ACHN (cell line): ENCODE measurements at regions not wholly inside any gene's neighbourhood (a gene's known extent, or its start where the extent isn't known, plus 50 kb on each side); places are given as distances from the start of the nearest gene placed in this dataset.

Source experiments
- DNase-seq: peaks from one replicate; pipeline ENCODE4 v3.0.0-alpha.2; 2015
- in situ Hi-C: cut with HindIII; loops from 2 replicates; pipeline ENCODE4 v1.10.0; 2017; ENCODE audit warnings: low sequenced_read_pairs, low pct_ligation_motif_present, low pct_unique_long_range_greater_than_20kb

DNA sequence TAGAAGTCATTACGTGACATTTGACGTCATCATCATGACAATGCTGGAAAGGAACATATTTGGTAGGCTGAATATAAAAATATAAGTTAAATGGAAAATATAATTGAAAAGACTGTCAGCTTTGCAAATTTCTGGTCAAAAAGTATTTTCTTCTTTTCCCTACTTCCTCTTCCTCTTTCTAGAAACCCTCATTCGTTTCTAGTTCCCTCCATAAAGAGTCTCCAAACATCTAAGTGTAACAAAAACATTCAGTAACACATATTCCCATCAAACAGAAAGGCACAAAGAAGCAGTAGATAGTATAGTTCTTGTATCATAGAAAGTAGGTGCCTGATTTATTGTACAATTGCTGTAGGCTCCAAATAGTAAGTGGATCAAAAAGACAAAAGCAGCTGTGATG lies 150.8 kb upstream of the FAM83B start:
- DNase-seq: no peak
- in situ Hi-C loops: no loop called here

DNA sequence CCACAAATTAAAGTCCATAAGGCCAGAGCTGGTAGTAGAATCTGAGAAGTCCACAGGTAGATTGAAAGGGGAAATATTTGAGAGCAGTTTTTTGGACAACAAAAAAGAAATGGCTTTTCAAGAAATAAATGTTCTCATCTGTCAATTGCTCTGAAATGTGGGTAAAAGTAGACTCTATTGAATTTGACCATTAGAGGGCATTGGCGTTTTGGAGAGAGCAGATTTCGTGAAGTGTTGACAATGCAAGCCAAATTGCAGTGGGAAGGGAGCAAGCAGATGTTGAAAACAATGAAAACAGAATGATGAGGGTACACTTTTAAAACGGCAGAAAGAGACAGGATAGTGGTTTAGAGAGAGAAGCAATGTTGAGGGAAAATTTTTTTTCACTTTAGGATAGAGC lies 149.1 kb upstream of the FAM83B start:
- in situ Hi-C loops: no loop called here
- no peak for DNase-seq

DNA sequence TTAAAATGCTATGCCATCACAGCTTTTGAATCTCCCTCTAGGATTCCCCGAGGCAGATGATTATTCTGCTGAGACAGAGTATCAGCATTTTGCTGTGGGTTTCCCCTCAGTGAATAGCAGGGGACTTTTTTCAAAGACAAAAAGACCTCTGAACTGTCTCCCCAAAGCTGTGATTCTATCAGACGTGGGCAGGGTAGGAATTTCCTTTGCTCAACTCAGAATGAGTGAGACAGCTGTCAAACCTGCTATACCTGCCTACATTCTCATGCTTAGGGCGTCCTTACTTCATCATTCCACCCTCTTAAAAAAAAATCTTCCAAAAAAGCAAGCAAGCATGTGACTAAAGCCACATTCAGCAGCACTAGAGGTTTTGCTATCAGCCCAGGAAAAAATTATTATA lies 147.6 kb upstream of the FAM83B start:
- in situ Hi-C loops: no loop called here
- DNase-seq: no peak

DNA sequence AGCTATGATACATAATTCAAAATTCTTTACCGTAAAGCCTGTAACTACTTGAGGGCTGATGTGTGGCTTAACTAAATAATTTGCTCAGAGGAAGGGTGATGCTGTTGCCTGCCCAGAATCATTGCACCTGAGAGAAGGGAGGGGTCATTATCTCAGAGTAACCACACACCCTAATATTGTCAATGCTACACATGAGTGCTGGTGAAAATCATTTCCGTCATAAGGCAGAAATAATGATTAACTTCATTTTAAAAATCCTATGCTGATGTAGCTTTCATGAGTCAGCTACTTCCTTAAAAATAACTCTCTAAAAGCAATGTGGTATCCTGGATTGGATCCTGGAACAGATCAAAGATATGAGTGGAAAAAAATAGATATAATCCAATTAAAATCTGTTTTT lies 146.4 kb upstream of the FAM83B start:
- no peak for DNase-seq
- in situ Hi-C loops: no loop called here

DNA sequence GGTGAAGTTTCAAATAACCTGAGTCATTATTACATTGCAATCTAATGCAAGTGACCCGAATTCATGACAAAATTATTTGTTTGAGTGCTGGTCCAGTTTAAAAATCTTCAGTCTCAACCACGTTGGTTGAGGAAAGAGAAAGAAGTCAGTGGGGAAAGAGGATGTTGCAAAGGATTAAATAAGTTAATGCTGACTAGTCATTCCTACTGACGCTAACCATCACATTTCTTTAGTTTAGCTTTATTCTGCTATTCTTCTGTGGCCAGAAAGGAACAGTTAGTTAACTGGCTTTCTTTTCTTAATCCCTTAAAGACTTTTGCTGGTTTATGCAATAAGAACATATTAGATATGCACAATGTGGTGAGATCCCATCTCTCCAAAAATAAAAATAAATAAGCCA lies 143.8 kb upstream of the FAM83B start:
- in situ Hi-C loops: no loop called here
- DNase-seq: no peak

DNA sequence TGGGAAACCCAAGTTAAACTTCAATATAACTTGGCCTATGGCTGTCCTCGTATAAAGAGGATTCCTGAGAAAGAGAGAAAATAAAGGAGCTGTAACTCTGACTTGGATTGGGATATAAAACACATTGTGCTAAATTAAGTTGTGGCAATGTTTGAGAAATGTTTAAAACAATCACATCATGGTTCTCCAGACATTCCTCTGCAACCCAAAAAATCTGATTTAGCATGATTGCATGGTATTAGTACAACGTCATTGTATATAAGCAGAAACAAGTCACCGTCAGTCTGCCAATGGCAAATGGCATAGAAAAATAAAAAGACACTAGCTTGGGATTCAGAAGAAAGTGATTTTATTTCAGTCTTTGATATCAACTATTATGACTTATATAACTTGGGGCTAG lies 140.2 kb upstream of the FAM83B start:
- in situ Hi-C loops: no loop called here

DNA sequence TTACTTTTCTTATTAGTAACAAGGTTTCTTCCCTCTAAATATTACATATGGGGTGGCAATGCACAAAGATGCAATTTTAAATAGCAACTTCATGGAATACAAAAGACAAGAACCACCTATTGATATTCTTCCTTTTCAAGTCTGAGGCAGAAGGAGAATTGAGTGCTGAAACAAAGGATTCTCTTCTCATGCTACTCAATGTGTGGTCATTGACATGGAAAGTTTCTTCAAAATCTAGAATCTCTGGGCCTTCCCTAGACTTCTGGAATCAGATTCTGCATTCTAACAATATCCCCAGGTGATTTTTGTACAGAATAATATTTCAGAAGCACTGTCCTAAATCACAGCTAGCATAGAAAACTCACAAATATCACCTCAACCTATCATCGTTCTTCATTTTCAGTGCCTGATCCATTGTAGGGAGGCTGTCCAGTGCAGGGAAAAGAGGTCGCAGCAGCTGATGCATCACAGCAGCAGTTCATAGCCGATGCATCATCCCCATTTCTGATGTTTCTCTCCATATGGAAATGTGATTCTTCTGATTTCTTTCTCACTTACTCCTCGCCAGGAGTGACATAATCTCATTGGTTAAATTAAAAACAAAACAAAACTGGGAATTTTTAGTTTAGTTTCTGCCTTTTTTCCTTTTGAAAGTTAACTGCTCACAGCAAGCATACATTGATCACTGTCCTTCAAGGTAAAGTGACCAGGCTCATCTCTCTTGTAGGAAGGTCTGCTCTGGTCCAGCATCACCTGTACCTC lies 139.5 kb upstream of the FAM83B start:
- in situ Hi-C loops: no loop called here
- no peak for DNase-seq

More for the DNA sequence above, 140.2 kb upstream of the FAM83B start:
- DNase-seq: no peak

DNA sequence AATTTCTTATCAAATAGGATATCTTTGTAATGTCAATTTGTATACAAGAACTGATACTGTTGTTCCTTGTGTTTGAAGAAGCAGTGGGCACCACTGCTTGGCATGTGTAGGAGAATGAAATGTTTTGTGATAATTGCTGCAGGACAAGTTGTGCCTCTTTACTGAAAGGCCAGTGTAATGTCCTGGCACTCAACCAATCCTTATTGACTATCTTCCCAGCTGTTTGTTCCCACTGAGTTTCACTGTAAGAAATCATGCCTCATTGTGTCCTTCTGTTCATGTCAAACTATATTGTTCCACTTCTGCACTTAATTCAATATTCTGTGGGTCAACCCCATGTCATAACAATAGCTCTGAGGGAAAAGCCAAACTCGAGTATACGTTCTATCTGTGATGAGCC lies 136.1 kb upstream of the FAM83B start:
- in situ Hi-C loops: no loop called here
- DNase-seq: no peak

DNA sequence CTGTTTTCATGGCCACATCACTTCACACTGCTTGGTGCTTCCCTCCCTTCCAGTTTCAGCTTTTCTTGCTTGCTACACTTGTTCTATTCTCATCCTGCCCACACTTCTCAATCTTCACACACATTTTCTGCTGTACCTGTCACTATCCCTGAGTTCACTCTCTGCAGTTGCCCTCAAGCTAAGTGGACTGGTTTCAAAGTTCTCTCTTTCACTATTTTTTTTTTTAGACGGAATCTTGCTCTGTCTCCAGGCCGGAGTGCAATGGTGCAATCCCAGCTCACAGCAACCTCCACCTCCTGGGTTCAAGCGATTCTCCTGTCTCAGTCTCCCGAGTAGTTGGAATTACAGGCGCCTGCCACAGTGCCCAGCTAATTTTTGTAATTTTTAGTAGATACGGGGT lies 130.6 kb upstream of the FAM83B start:
- DNase-seq: no peak
- in situ Hi-C loops: no loop called here

DNA sequence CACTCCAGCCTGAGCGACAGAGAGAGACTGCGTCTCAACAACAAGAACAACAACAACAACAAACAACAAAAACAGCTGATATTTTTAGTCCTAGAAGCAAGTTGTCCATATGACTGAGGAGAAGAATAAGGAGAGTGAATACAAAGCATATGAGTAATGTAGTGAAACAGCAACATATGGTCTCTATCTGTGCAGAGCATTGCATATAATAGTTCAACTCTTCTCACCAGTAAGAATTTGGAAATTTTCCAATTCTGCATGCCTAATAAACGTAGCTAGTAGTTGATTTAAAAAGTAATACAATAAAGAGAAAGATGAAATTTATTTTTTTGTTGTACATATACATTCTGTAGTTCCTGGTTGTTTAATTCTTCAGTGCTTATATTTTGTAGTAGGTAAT lies 129.7 kb upstream of the FAM83B start:
- no peak for DNase-seq
- in situ Hi-C loops: no loop called here

DNA sequence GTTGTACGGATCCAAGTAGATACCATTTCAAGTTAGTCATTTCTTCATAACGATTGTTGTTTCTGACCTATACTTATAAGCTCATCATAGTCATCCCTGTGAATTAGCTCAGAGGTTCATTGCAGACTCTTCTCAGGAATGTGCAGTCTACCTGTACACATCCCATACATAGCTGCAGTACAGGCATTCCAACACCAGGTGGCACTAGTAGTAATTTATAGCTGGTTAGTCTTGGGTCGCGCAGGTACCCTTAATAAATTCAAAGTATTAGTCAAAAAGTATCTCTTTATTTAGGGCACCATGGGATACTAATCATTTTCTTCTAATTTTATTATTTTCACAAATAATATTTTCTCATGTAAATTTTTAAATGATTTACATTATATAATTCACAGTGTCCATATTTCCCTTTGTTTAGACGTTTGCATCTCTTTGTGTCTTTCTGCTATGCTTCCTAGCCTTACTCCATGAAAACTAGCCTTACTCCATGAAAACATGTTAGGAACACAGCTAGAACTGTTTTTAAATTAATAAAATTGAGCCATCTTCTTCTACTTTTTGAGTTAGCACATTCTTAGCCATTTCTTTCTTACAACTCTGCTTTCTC lies 128.6 kb upstream of the FAM83B start:
- in situ Hi-C loops: no loop called here

DNA sequence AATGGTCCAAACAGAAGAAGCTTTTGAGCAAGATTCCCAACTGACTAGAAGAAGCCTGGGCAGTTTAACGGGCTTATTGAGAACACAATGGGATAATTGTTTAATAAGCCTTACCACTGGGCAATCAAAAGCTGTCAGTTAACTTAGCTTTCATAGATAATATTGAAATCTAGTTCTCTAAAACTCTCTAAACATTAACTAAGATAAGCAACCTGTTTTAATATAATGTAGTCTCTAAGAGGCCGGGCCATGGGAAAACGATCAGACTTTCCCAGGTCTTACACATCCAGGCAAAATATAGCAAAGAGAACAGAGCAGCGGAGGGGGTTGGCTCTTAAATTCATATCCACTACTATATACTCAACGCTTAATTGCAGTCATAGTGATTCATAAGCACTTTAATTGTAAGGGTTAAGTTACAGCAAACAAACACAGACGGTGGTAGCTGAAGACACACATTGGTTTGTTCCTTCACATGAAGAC lies 128.0 kb upstream of the FAM83B start:
- no peak for DNase-seq
- in situ Hi-C loops: no loop called here

More for the DNA sequence above, 128.6 kb upstream of the FAM83B start:
- DNase-seq: peak; percentile 56

DNA sequence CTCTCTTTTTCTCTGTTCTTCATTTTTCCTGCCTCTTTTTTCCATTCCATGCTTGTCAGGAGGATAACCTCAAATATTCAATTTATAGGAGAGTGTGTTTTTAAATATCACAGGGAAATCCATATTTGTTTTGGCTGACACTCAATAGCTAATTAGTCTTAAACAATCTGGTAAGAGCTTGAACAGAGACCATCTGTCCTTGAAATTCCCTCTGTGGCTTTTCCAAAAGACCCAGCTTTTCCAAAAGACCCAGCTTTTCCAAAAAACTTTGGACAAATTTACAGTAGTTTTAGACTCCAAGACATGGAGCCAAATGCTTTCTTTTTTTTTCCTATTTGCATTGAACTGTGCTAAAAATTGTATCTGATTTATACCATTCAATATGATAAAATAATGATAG lies 127.4 kb upstream of the FAM83B start:
- no peak for DNase-seq
- in situ Hi-C loops: no loop called here

DNA sequence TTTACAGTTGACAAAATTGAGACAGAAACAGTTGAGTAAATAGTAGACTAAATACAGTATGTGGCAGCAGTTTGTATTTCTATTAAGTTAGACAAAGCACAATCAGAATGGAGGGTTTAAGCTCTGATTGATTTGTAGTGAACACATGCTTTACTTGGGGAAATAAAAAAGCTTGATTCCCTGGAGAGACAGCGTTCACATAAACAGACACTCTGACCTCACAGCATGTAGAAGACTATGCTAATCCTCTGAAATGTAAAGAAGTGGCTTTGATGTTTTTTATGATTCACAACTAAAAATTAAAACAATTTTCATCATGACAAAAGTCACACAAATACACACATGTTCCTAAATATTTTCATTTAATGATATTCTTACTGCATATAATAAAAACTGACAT lies 126.9 kb upstream of the FAM83B start:
- DNase-seq: no peak
- in situ Hi-C loops: no loop called here

DNA sequence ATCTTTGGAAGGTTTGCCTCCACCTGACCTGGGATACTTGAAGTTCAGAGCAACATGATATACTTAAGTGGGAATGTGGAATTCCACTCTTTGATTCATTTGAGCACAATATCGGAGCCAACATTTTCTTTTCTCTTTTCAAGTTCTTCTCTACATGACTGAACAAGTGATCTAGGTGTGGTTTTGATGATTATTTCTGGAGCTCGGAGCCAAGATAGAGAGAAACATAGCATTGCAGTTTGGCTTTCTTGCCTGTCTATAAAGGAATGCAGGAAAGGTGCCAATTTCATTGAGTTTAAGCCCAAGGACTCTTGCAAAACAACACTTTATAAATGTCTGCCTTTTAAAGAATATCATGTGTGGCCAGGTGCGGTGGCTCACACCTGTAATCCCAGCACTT lies 124.2 kb upstream of the FAM83B start:
- DNase-seq: no peak
- in situ Hi-C loops: no loop called here

DNA sequence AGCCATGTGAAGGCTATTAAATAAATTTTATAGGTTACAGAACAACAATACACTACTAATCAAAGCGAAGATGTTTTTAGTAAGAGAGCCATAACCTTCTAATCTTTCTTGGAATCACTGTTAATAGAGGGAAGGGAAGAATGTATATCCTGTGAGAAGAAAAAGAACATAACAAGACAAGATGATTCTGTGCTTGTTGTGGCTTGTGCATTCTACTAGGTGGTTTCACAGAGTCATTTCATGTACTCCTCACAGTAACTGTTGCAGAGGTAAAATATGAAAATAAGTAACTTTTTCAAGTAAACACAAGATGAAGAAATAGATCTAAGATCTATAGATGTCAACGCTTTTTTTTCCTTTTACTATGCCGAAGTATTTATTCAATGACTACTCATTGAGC lies 116.9 kb upstream of the FAM83B start:
- DNase-seq: no peak
- in situ Hi-C loops: no loop called here

DNA sequence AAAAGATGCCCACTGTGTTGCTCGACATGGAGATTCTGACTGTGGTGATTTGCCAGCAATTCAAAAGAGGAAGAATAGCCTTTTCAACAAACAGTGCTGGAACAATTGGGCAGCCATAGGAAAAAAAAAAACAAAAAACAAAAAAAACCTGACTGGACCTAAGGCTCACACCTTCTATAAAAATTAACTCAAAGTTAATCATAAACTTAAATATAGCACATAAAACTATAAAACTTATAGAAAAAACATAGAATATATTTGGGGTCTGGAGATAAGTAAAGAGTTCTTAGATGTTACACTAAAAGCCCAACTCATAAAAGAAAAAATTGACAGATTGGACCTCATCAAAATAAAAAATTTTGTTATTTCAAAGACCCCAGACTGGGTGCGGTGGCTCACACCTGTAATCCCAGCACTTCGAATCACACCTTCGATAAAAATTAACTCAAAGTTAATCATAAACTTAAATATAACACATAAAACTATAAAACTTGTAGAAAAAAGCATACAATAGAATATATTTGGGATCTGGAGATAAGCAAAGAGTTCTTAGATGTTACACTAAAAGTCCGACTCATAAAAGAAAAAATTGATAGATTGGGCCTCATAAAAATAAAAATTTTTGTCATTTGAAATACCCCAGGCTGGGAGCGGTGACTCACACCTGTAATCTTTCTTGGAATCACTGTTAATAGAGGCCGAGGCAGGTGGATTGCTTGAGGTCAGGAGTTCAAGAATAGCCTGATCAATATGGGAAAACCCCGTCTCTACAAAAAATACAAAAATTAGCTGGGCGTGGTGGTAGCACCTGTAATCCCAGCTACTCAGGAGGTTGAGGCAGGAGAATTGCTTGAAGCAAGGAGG lies 115.6 kb upstream of the FAM83B start:
- DNase-seq: no peak
- in situ Hi-C loops: no loop called here

DNA sequence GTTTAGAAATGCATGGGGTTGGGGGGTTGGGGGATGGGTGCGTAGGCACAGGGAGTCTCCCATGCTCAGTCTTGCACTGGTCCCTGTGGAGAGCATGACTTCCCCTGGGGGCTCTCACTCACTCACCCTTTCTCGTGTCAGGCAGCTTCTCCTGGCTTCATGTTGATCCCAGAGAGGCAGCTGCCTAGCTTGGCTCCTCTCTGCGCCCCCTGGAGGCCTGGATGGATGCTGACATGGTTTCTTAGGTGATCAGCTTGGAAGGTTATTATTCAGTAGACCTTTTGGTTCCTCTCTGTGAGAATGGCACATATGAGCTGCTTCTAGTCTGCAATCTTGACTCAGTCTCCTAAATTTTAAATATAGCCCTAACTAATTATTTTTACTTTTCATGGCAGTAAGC lies 109.3 kb upstream of the FAM83B start:
- DNase-seq: no peak

DNA sequence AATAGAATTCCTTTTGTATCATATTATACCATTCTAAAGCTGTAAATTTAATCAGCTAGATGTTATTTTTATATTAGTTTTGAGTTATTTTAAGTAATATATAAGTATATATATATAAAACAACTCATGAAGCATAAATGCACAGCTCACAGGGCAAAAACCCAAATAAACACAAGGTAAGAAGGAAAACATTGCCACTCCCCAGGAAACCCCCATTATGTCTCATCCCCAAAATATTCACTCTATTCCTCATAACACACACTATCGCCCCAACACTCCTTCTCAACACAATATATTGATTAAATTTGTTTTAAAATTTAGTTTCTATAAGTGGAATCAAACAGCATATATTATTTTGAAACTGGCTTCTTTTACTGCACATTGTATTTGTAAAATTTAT lies 98.6 kb upstream of the FAM83B start:
- in situ Hi-C loops: no loop called here
- DNase-seq: no peak

More for the DNA sequence above, 109.3 kb upstream of the FAM83B start:
- in situ Hi-C loops: no loop called here
